ENCODE measurements at regions not wholly inside any gene's neighbourhood (a gene's known extent, or its start where the extent isn't known, plus 50 kb on each side); places are given as distances from the start of the nearest gene placed in this dataset.

- TF ChIP-seq CTCF (IDR thresholded peaks at IDR 0.05; ENCODE audit: low read depth, low read length), result no peak
- no peak for TF ChIP-seq EZH2phosphoT487 (IDR thresholded peaks at IDR 0.05; ENCODE audit: low read depth)
Measured at GRCh38 chr2:16911746-16912145, 246.1 kb upstream of the CYRIA start.
